Neural cell (in vitro differentiated cells): ENCODE measurements at regions not wholly inside any gene's neighbourhood (a gene's known extent, or its start where the extent isn't known, plus 50 kb on each side); places are given as distances from the start of the nearest gene placed in this dataset.

Experiments
- CTCF ChIP-seq: fragments of 450-650 bp; IDR thresholded peaks from 2 replicates; pipeline ENCODE4 v1.5.1; 2014; ENCODE audit warnings: antibody characterized with exemption, mild to moderate bottlenecking, moderate library complexity; ENCODE audit not compliant: poor library complexity, severe bottlenecking
- EP300 ChIP-seq: fragments of 450-650 bp; conservative IDR thresholded peaks from 2 replicates; pipeline ENCODE4 v1.6.1; 2014; ENCODE audit warnings: antibody characterized with exemption, mild to moderate bottlenecking, moderate library complexity; ENCODE audit not compliant: poor library complexity, severe bottlenecking
- EZH2 ChIP-seq: fragments of 200-600, 300-800 bp; shearing (Covaris generic), sonication (generic); IDR thresholded peaks from 2 replicates; pipeline ENCODE4 v1.6.1; 2014; ENCODE audit warnings: antibody characterized with exemption, low read length, borderline replicate concordance, mild to moderate bottlenecking; ENCODE audit not compliant: insufficient read depth, poor library complexity, severe bottlenecking
- MXI1 ChIP-seq: fragments of 450-650 bp; conservative IDR thresholded peaks from 2 replicates; pipeline ENCODE4 v1.6.1; 2014; ENCODE audit warnings: antibody characterized with exemption, mild to moderate bottlenecking; ENCODE audit not compliant: poor library complexity, severe bottlenecking
- POLR2AphosphoS5 ChIP-seq: IDR thresholded peaks from 2 replicates; pipeline ENCODE4 v1.6.1; 2012
- RAD21 ChIP-seq: fragments of 450-650 bp; conservative IDR thresholded peaks from 2 replicates; pipeline ENCODE4 v1.6.1; 2014; ENCODE audit warnings: antibody characterized with exemption, mild to moderate bottlenecking, moderate library complexity
- REST ChIP-seq: IDR thresholded peaks from 2 replicates; pipeline ENCODE4 v1.6.1; 2012; ENCODE audit warnings: borderline replicate concordance
- TAF1 ChIP-seq: IDR thresholded peaks from 2 replicates; pipeline ENCODE4 v1.6.1; 2012; ENCODE audit warnings: low read depth

GRCh38 chr20:60144974-60145527 lies 186.8 kb downstream of the CDH26 start:
- TF ChIP-seq POLR2AphosphoS5 = no peak
- no peak for TF ChIP-seq RAD21
- no peak for TF ChIP-seq CTCF
- no peak for TF ChIP-seq EP300
- TF ChIP-seq EZH2 = no peak
- no peak for TF ChIP-seq REST
- TF ChIP-seq TAF1 = no peak
- no peak for TF ChIP-seq MXI1
